ENCODE measurements at regions not wholly inside any gene's neighbourhood (a gene's known extent, or its start where the extent isn't known, plus 50 kb on each side); places are given as distances from the start of the nearest gene placed in this dataset.
"Not testable (repeated sequence)": the region's sequence is repeated elsewhere in the genome, so short reads cannot be mapped to it uniquely, and the experiment has no call there.

GRCh38 chr11:29131055-29131454, 885.8 kb downstream of the KCNA4 start:
- no peak for DNase-seq

- no peak for DNase-seq
These were observed 887.0 kb downstream of the KCNA4 start for GRCh38 chr11:29129844-29130243.

DNA sequence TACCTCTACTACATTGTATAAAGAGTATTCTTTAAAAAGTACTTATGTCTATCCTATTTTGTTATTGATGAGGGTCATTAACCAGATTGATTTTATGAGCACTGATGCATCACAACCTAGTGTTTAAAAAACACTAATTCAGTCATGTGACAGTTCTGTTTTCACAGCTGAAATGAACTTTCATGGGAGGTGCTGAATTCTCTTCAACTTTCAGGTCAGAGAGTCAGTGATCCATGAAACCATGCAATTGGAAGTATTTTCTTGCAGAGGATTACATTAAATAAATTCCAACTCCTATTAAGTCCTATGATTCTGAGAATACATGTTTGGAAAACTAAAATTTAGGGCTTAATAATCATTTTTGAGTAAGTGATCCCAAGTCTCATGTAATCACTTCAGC, 889.4 kb downstream of the KCNA4 start:
- no peak for DNase-seq

DNA sequence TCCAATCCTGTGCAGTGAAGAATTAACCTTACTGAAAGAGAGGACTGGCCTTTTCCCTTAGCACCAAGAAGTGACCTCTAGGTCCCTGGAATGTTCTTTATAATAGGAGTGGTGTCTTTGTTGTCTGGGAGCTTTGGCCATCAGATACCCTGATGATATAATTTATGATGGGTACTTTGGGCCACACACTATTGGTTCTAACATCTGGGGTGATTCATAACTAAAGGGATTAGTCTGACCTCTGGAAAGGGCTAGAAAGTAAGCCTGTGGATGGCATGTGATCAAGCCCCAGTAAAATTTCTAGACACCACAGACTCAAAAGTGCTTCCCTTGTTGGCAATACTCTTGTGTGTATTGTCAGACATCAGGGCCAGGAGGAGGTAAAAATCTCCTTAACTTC, 891.2 kb downstream of the KCNA4 start:
- DNase-seq, result no peak

DNA sequence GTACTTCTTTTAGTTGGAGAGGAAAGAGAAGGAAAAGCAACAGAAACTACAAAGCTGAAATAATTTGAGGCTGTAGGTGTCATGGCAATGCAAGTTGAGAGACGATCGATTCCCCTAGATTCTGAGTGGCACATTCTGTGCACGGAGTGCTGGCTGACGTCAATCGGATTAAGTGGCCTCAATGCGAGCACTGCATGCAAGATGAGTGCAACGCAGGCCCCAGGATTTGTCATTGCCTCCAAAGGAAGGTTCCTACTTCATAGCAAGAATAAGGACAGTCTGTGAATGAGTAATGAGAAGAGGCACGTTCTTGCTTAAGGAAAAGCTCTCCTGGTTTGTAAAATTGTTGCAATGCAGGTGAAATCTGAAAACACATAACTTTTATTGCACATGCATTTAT, 892.4 kb downstream of the KCNA4 start:
- no peak for DNase-seq

DNA sequence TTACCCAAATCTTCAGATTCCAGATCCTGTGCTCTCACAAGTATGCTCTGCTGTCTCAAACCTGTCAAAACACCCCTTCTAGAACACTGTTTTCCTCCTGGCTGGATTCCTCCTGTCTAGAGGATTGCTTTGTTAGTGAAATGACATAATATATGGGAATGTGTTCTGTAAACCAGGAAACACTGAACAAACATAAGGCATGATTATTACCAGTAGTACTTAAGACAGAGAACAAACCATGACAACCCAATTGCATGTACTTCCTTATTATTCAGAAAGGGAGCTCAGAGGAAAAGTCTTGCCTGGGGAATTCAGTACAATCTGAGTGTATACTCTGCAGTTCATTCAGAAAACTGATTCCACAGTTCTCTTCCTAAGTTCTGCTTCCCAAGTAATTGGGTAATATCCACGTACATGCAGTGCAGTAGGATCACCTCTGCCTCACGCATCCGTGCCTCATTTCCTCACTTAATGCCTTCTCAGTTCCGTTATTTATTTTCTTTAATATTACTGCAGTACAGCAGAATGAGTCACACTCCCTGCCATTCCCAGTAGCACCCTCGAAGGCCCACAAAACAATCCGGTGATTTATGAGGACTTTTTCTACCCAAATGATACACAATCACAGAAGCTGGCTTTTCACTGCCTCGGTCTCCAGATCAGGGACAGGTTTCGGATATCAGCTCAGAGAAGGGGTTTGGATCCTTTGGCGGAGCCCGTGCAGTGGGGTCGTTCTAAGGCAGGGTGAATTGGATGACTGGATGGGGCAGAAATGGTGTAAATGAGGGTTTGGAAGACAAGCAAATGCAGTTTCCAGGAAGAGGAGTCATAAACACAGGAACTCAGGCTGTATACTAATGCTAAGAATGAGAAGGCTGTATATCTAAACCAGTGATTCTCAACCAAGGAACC, 896.9 kb downstream of the KCNA4 start:
- no peak for DNase-seq

DNA sequence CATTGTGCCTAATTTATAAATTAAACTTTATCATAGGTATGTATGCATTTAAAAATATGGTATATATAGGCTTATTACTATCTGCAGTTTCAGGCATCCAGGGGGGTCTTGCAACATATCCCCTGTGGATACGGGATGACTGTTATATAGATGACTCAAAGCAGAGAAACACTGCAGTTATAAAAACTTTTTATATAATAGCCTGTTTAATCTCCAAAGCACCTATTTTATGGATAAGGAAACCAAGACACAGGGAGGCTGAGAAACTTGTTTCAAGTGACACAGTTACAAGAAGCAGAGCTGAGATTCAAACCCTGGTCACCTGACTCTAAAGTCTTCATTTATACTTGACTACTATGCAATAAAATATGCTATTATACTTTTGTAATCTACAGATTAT, 897.7 kb downstream of the KCNA4 start:
- no peak for DNase-seq

- DNase-seq, result no peak
These were observed 915.9 kb downstream of the KCNA4 start for GRCh38 chr11:29100967-29101366.

GRCh38 chr11:29095821-29096220, 921.0 kb downstream of the KCNA4 start:
- DNase-seq, result no peak

DNA sequence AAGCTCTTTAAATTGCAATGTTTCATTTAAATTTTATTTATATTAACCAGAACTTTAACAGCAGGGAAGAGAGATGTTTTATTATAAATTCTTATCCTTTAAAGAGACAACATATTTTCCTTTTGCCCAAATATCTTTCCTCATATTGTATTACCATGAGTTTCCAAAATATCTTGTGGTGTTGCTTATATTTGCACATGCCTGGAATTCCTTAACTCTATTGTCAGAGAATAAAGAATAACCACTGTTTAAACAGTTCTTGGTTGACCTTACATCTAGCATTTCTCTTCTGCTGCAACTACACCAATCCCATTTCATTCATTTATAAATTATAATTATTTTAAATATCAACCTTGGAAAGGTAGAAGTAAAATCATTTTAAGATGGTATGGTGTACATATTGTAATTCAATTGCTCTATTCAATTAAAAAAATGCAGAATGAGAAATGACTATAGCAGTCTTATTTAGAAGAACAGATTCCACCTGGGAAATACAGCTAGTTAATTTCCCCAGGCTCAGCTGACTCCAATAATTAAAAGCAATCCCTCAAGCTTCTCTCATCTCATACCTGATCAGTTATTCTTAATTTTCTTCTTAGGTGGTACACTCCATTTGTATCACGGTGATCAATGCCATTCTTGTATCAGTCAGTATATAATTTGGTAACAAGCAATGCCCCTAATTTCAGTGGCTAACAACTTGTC, 923.3 kb downstream of the KCNA4 start:
- no peak for DNase-seq

- DNase-seq, result no peak
These were observed 929.5 kb downstream of the KCNA4 start for GRCh38 chr11:29087200-29087812.

DNA sequence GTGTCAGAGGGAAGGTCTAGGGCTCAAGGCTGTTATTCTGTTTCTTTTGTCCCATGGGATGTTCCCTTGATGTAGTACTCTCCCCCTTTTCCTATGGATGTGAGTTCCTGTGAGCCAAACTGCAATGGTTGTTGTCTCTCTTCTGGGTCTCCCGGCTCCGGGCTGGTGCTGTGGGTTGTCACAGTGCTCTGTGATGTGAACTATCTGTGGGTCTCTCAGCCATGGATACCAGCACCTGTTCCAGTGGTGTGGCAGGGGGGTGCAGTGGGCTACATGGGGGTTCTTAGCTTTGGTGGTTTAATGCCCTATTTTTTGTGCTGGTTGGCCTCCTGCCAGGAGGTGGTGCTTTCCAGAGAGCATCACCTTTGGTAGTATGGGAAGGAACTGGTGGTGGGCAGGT, 941.1 kb downstream of the KCNA4 start:
- DNase-seq, result no peak

GRCh38 chr11:29063630-29064361, 953.0 kb downstream of the KCNA4 start:
- no peak for DNase-seq

DNA sequence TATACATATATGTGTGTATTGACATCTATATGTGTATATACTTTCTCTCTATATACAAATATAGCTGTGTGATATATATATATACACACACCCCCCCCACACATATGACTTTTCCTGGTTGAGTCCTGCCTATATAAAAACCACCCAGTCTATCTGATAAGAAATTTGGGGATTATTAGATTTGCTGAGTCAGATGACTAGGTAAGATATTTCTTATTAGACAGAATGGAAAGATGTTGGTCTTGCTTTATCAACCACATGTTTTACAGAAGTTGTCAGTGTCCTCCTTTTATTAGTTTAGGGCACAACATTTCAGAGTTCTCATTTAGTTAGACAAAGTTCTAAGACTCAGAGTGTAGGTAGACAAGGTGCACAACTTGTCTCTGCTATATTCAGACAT, 953.3 kb downstream of the METTL15 start:
- DNase-seq, result no peak

- DNase-seq, result not testable (repeated sequence)
These were observed 948.3 kb downstream of the METTL15 start for GRCh38 chr11:29056487-29056886.

DNA sequence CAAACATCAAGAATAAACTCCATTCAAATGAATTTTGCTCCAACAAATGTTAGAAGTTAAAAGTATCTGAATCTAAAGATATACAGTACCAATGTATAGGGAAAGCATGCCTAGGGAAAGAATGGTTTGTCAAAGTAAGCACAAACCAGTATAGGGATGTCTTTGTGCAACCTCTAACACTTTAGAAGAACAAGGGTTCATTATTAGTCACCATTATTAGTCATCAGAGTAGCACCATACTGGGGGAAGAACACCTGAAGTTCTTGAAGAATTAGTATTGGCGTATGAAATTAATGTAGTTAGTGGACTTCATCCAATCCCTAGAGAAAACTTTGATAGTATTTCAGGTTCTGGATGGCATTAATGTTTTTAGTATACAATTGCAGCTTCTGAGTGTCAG, 943.7 kb downstream of the METTL15 start:
- DNase-seq, result no peak

DNA sequence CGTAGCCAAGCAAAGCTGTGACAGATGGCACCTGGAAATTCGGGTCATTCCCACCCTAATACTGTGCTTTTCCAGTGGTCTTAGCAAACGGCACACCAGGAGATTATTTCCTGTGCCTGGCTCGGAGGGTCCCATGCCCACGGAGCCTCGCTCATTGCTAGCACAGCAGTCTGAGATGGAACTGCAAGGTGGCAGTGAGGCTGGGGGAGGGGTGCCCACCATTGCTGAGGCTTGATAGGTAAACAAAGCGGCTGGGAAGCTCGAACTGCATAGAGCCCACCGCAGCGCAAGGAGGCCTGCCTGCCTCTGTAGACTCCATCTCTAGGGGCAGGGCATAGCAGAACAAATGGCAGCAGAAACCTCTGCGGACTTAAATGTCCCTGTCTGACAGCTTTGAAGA, 942.8 kb downstream of the METTL15 start:
- DNase-seq, result not testable (repeated sequence)

DNA sequence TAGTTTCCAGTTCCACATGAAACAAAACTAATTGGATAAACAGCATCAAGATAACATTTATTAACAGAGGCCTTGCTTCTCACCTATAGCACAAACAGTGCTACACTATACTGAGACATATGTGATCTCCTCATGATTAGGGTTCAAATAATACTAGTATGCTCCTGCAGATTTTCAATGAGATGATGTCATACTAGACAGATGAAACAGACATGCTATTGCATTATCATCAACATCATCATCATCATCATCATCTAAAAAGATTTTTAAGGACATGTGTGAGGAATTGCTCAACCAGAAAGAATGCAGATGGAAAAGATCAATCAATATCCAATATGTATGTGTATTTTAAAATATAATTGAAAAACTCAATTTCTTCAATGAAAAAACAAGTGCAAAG, 932.3 kb downstream of the METTL15 start:
- DNase-seq, result no peak

DNA sequence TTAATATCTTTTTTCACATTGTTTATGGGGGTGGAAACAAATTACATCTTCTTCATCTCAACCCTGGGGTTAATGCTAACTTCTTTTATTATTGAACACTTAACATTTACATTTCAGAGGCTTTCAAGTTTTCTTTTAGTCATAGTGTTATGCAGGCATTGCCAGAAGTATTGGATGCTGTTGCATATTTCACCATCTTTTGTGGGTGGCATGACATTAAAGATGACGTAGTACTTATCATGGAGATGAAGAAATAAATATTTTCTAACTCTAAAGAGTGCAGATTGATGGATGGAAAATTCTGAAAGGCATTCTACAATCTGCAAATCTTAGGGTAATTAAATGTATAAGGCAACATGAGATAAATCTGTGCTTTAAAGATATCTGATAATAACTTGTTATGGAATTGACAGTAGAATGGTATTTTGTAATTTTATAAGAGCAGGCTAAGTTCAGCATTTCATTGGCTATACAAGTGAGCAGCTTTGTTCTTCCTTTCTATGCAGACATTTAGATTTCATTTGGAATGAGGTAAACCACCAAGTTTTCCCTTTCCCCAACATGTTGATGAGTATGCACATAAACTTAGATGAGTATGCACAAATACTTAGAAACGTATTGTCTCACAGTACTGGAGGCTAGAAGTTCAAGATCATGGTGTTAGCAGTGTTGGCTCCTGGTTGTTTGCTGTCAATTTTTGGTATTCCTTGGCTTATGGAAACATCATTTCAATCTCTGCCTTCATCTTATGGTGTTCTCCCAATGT, 924.4 kb downstream of the METTL15 start:
- DNase-seq, result no peak

GRCh38 chr11:29029452-29029851, 921.3 kb downstream of the METTL15 start:
- DNase-seq, result no peak

- no peak for DNase-seq
These were observed 919.2 kb downstream of the METTL15 start for GRCh38 chr11:29027436-29027835.

- DNase-seq, result no peak
These were observed 918.1 kb downstream of the METTL15 start for GRCh38 chr11:29026286-29026685.
